Gastroesophageal sphincter (tissue), 4 donors: ENCODE measurements at regions not wholly inside any gene's neighbourhood (a gene's known extent, or its start where the extent isn't known, plus 50 kb on each side); places are given as distances from the start of the nearest gene placed in this dataset.
"Not testable (repeated sequence)": the region's sequence is repeated elsewhere in the genome, so short reads cannot be mapped to it uniquely, and the experiment has no call there.

Source experiments
- ATAC-seq: fragments of 150-250 bp; one replicate; pipeline ENCODE4 v1.9.1; 2016; ENCODE audit warnings: mild to moderate bottlenecking, moderate library complexity
- H3K27ac ChIP-seq, 4 donors: fragments of 200-600 bp; sonication (generic) in 3 of 4; 1 replicate in 3 of 4; 2 replicates in 1 of 4; pipeline ENCODE4 v1.5.1; 2016 to 2019
- H3K27me3 ChIP-seq: fragments of 200-600 bp; sonication (generic); one replicate; pipeline ENCODE4 v1.5.1; 2019
- H3K36me3 ChIP-seq, 2 donors: fragments of 200-600 bp; sonication (generic); one replicate each; pipeline ENCODE4 v1.5.1; 2019; ENCODE audit warnings: control low read depth in 1 of 2
- H3K4me1 ChIP-seq, 3 donors: fragments of 200-600 bp; sonication (generic); 1 replicate in 2 of 3; 2 replicates in 1 of 3; pipeline ENCODE4 v1.5.1; 2016 to 2019; ENCODE audit warnings: control low read depth in 2 of 3
- H3K4me3 ChIP-seq, 2 donors: fragments of 200-600 bp; sonication (generic); one replicate each; pipeline ENCODE4 v1.5.1; 2019; ENCODE audit warnings: mild to moderate bottlenecking in 1 of 2, moderate library complexity in 1 of 2
- H3K9me3 ChIP-seq, 3 donors: fragments of 200-600 bp; sonication (generic); one replicate each; pipeline ENCODE4 v1.5.1; 2017 to 2019; ENCODE audit warnings: control low read depth in 2 of 3
- CTCF ChIP-seq, 4 experiments: fragments of 200-600 bp in 2 of 4; fragments of 450-650 bp in 2 of 4; sonication (generic) in 1 of 4; IDR thresholded peaks; one replicate each; pipeline ENCODE4 v1.5.1; 2017 to 2019; ENCODE audit warnings: antibody characterized with exemption in 4 of 4, mild to moderate bottlenecking in 2 of 4, moderate library complexity in 2 of 4
- EP300 ChIP-seq: sonication (generic); formaldehyde crosslinking; IDR thresholded peaks from one replicate; pipeline ENCODE4 v1.6.1; 2017; ENCODE audit warnings: antibody characterized with exemption, mild to moderate bottlenecking
- POLR2A ChIP-seq, 2 donors: fragments of 450-650 bp; IDR thresholded peaks; one replicate each; pipeline ENCODE4 v1.6.1; 2017; ENCODE audit warnings: antibody characterized with exemption in 2 of 2, mild to moderate bottlenecking in 2 of 2, moderate library complexity in 1 of 2
- POLR2AphosphoS5 ChIP-seq: sonication (generic); formaldehyde crosslinking; IDR thresholded peaks from one replicate; pipeline ENCODE4 v1.6.1; 2017; ENCODE audit warnings: antibody characterized with exemption
- WGBS, 2 donors: methylation state at CpG; one replicate each; pipeline ENCODE4 v1.1.5; 2018; ENCODE audit warnings: low coverage in 1 of 2; 5-methylcytosine and 5-hydroxymethylcytosine counted together

GRCh38 chr13:93037780-93038179, 188.8 kb upstream of the GPC6 start:
- ATAC-seq: no peak
- no peaks in the 10 kb centered on the region for H3K4me1 ChIP-seq
- no peak overlapping the region for H3K4me3 ChIP-seq
- TF ChIP-seq CTCF (IDR thresholded peaks at IDR 0.05) (no peak), POLR2AphosphoS5 (no peak), EP300 (no peak), POLR2A (IDR thresholded peaks at IDR 0.05) (no peak)
- 83 to 88% methylated on average over 2 to 5 of the region's 5 CpGs for WGBS, 2 donors
- H3K27me3 ChIP-seq: no peaks in the 10 kb centered on the region
- no peaks in the 10 kb centered on the region for H3K9me3 ChIP-seq
- H3K36me3 ChIP-seq: no peaks in the 10 kb centered on the region
- no peak overlapping the region for H3K27ac ChIP-seq

GRCh38 chr13:93038187-93038586, 188.4 kb upstream of the GPC6 start:
- Histone ChIP-seq H3K4me3 (no peak overlapping the region), H3K27ac (no peak overlapping the region), H3K36me3 (no peaks in the 10 kb centered on the region), H3K27me3 (no peaks in the 10 kb centered on the region), H3K9me3 (no peaks in the 10 kb centered on the region), H3K4me1 (no peaks in the 10 kb centered on the region)
- ATAC-seq: no peak
- WGBS, 2 donors: 83 to 88% methylated on average over 1 to 3 of the region's 3 CpGs
- TF ChIP-seq CTCF (IDR thresholded peaks at IDR 0.05): no peak
- no peak for TF ChIP-seq POLR2AphosphoS5
- TF ChIP-seq EP300: no peak
- TF ChIP-seq POLR2A (IDR thresholded peaks at IDR 0.05): no peak

GRCh38 chr13:93039131-93039530, 187.5 kb upstream of the GPC6 start:
- 79 to 86% methylated on average over 2 to 4 of the region's 4 CpGs for WGBS, 2 donors
- H3K4me1 ChIP-seq: no peaks in the 10 kb centered on the region
- TF ChIP-seq EP300 (no peak), POLR2A (IDR thresholded peaks at IDR 0.05) (no peak), CTCF (IDR thresholded peaks at IDR 0.05) (no peak), POLR2AphosphoS5 (no peak)
- no peaks in the 10 kb centered on the region for H3K27me3 ChIP-seq
- ATAC-seq: no peak
- no peak overlapping the region for H3K4me3 ChIP-seq
- H3K27ac ChIP-seq: no peak overlapping the region
- H3K9me3 ChIP-seq: no peaks in the 10 kb centered on the region
- no peaks in the 10 kb centered on the region for H3K36me3 ChIP-seq

- ATAC-seq, H3K9me3 ChIP-seq, H3K36me3 ChIP-seq, H3K4me3 ChIP-seq, H3K27me3 ChIP-seq, H3K4me1 ChIP-seq, H3K27ac ChIP-seq: not testable (repeated sequence)
- 86 to 90% methylated on average over 2 of the region's 4 CpGs for WGBS, 2 donors
These were observed 185.0 kb upstream of the GPC6 start for GRCh38 chr13:93041566-93041965.

- no peaks in the 10 kb centered on the region for H3K4me1 ChIP-seq
- WGBS, 2 donors: 100% methylated on average over 1 of the region's 1 CpG; no CpG with 5 or more reads in 1 of the 2 donors
- no peaks in the 10 kb centered on the region for H3K9me3 ChIP-seq
- no peak overlapping the region for H3K4me3 ChIP-seq
- no peak for ATAC-seq
- H3K27ac ChIP-seq: no peak overlapping the region
- TF ChIP-seq POLR2AphosphoS5 (no peak), POLR2A (IDR thresholded peaks at IDR 0.05) (no peak), EP300 (no peak), CTCF (IDR thresholded peaks at IDR 0.05) (no peak)
- no peaks in the 10 kb centered on the region for H3K36me3 ChIP-seq
- no peaks in the 10 kb centered on the region for H3K27me3 ChIP-seq
These were observed 180.8 kb upstream of the GPC6 start for GRCh38 chr13:93045836-93046235.

- H3K36me3 ChIP-seq: no peaks in the 10 kb centered on the region
- H3K9me3 ChIP-seq: no peaks in the 10 kb centered on the region
- TF ChIP-seq POLR2AphosphoS5: no peak
- no peak for TF ChIP-seq POLR2A (IDR thresholded peaks at IDR 0.05)
- no peak for TF ChIP-seq CTCF (IDR thresholded peaks at IDR 0.05)
- no peak for TF ChIP-seq EP300
- ATAC-seq: no peak
- no peaks in the 10 kb centered on the region for H3K27me3 ChIP-seq
- no peak overlapping the region for H3K27ac ChIP-seq
- H3K4me1 ChIP-seq: no peaks in the 10 kb centered on the region
- no peak overlapping the region for H3K4me3 ChIP-seq
- 78 to 83% methylated on average over 1 to 2 of the region's 2 CpGs for WGBS, 2 donors
These were observed 171.4 kb upstream of the GPC6 start for GRCh38 chr13:93055233-93055632.
